SK-N-SH treated with all-trans-retinoic acid at 6 μM for 48 hours (cell line): ENCODE measurements at regions not wholly inside any gene's neighbourhood (a gene's known extent, or its start where the extent isn't known, plus 50 kb on each side); places are given as distances from the start of the nearest gene placed in this dataset.
"Not testable (repeated sequence)": the region's sequence is repeated elsewhere in the genome, so short reads cannot be mapped to it uniquely, and the experiment has no call there.

Experiments
- ATAC-seq: fragments of 200-7000 bp; cut with Tn5 transposase; 3 replicates; pipeline ENCODE4 v1.9.1; 2020; ENCODE audit warnings: mild to moderate bottlenecking, moderate library complexity
- CSDC2 ChIP-seq: fragments of 250-450 bp; sonication (Bioruptor Pico); IDR thresholded peaks from 2 replicates; pipeline ENCODE4 v1.5.0; 2020; ENCODE audit warnings: mild to moderate bottlenecking, moderate library complexity
- ZC3H10 ChIP-seq: fragments of 250-450 bp; sonication (Bioruptor Pico); IDR thresholded peaks from 2 replicates; pipeline ENCODE4 v1.5.1; 2021; ENCODE audit warnings: mild to moderate bottlenecking, moderate library complexity
- TF ChIP-seq, protein P1 (sequence below): fragments of 250-450 bp; sonication (Bioruptor Pico); IDR thresholded peaks from 2 replicates; pipeline ENCODE4 v1.5.1; 2020; ENCODE audit warnings: low read depth, mild to moderate bottlenecking, moderate library complexity
- TF ChIP-seq, protein P2 (sequence below): fragments of 250-450 bp; sonication (Bioruptor Pico); IDR thresholded peaks from 2 replicates; pipeline ENCODE4 v1.5.0; 2020; ENCODE audit warnings: mild to moderate bottlenecking, moderate library complexity

DNA sequence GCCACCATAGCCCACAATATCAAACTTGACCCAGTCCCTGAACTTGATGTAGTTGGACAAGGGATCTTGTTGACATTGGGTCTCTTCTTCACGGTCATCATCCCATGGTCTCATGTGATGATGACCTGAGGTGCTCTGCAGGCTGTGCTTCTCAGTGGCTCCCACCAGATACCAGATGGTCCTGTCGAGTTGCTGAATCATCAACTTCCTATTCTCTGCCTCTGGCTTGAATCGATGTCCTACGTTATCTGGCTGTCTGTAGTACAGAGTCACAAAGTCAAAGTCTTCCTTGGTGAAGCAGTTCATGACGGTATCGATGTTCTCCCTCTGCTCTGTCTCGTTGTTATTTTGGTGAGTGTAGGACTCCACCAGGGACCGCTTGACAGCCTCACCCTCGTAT lies 145.7 kb upstream of the ALDH3B2 start (continued):
- TF ChIP-seq, protein P1, sequence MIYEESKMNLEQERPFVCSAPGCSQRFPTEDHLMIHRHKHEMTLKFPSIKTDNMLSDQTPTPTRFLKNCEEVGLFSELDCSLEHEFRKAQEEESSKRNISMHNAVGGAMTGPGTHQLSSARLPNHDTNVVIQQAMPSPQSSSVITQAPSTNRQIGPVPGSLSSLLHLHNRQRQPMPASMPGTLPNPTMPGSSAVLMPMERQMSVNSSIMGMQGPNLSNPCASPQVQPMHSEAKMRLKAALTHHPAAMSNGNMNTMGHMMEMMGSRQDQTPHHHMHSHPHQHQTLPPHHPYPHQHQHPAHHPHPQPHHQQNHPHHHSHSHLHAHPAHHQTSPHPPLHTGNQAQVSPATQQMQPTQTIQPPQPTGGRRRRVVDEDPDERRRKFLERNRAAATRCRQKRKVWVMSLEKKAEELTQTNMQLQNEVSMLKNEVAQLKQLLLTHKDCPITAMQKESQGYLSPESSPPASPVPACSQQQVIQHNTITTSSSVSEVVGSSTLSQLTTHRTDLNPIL (CRISPR knock-in tag): no peak
- TF ChIP-seq CSDC2 (CRISPR knock-in tag) (no peak), ZC3H10 (no peak)
- TF ChIP-seq, protein P2, sequence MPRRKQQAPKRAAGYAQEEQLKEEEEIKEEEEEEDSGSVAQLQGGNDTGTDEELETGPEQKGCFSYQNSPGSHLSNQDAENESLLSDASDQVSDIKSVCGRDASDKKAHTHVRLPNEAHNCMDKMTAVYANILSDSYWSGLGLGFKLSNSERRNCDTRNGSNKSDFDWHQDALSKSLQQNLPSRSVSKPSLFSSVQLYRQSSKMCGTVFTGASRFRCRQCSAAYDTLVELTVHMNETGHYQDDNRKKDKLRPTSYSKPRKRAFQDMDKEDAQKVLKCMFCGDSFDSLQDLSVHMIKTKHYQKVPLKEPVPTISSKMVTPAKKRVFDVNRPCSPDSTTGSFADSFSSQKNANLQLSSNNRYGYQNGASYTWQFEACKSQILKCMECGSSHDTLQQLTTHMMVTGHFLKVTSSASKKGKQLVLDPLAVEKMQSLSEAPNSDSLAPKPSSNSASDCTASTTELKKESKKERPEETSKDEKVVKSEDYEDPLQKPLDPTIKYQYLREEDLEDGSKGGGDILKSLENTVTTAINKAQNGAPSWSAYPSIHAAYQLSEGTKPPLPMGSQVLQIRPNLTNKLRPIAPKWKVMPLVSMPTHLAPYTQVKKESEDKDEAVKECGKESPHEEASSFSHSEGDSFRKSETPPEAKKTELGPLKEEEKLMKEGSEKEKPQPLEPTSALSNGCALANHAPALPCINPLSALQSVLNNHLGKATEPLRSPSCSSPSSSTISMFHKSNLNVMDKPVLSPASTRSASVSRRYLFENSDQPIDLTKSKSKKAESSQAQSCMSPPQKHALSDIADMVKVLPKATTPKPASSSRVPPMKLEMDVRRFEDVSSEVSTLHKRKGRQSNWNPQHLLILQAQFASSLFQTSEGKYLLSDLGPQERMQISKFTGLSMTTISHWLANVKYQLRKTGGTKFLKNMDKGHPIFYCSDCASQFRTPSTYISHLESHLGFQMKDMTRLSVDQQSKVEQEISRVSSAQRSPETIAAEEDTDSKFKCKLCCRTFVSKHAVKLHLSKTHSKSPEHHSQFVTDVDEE (CRISPR knock-in tag): no peak
- TF ChIP-seq, all 23 proteins: peak for 0

DNA sequence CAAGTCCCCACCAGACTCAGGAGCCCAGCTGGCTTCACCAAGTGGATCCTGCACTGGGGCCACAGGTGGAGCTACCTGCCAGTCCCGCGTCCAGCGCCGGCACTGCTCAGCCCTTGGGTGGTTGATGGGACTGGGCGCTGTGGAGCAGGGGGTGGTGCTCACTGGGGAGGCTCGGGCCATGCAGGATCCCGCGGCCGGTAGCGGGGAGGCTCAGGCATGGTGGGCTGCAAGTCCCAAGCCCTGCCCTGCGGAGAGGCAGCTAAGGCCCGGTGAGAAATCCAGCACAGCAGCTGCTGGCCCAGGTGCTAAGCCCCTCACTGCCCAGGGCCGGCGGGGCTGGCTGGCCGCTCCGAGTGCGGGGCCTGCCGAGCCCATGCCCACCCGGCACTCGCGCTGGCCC lies 143.1 kb upstream of the ALDH3B2 start:
- ATAC-seq: not testable (repeated sequence)

DNA sequence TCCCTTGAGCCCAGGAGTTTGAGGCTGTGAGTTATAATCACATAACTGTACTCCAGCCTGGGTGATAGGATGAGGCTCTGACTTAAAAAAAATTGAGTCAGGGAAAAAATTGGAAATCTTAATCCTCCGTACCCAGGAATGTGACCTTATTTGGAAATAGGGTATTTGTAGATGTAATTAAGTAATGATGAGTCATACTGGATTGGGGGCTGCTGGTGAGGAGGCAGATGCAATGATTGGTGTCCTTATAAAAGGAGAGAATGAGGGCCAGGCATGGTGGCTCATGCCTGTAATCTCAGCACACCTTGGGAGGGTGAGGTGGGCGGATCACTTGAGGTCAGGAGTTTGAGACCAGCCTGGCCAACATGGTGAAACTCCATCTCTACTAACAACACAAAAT lies 134.9 kb upstream of the ALDH3B2 start:
- not testable (repeated sequence) for ATAC-seq

DNA sequence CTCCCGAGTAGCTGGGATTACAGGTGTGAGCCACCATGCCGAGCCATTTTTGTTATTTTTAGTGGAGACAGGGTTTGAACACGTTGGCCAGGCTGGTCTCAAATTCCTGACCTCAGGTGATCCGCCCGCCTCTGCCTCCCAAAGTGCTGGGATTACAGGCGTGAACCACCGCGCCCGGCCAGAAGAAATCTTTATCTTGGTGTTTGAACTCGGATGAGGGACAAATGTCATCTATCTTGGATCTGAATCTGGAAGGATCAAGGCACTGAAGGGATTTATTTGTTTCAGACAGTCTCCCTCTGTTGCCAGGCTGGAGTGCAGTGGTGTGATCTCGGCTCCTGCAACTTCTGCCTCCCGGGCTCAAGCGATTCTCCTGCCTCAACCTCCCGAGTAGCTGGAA lies 133.5 kb upstream of the ALDH3B2 start:
- not testable (repeated sequence) for ATAC-seq

DNA sequence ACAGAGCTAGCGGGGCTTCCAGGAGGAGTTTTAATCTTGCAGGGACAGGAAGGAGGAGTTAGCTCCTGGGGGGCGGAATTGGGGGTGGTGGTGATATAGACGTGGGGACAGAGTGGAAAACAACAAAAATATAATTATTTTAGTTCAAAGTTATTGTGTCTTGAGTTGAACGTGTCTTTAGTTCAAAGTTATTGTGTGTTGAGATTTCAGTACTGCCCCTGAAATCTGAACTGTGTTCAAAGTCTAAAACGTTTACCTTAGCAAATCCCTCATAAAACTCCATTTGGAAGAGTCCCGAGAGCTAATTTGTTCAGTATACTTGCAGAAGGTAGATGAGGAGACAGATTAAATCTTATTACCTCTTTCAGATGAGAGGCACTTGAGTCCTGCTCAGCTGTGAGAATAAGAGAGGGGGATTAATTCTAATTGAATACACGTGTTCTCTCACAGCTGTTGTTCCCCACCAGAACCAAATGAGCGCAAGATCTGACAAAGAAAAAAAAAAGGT lies 132.4 kb upstream of the ALDH3B2 start:
- ATAC-seq: not testable (repeated sequence)

DNA sequence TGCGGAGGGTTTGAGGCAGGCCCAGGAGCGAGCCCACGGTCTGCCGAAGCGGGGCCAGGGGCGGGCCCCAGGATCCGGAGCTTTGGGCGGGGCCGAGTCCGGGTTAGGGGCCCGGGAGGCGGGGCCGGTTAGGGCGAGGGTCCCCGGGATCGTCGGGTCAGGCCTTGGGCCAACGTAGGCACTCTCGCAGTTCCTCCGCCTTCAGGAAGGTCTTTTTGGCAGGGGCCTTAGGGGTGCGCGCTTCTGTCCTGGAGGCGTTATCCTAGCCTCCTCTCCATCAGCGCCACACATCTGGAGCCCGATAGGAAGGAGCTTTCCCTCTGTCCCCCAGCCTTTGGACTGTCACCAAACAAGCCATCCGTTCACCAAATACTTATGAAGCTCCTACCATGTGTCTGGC lies 131.8 kb upstream of the ALDH3B2 start:
- ATAC-seq: not testable (repeated sequence)

DNA sequence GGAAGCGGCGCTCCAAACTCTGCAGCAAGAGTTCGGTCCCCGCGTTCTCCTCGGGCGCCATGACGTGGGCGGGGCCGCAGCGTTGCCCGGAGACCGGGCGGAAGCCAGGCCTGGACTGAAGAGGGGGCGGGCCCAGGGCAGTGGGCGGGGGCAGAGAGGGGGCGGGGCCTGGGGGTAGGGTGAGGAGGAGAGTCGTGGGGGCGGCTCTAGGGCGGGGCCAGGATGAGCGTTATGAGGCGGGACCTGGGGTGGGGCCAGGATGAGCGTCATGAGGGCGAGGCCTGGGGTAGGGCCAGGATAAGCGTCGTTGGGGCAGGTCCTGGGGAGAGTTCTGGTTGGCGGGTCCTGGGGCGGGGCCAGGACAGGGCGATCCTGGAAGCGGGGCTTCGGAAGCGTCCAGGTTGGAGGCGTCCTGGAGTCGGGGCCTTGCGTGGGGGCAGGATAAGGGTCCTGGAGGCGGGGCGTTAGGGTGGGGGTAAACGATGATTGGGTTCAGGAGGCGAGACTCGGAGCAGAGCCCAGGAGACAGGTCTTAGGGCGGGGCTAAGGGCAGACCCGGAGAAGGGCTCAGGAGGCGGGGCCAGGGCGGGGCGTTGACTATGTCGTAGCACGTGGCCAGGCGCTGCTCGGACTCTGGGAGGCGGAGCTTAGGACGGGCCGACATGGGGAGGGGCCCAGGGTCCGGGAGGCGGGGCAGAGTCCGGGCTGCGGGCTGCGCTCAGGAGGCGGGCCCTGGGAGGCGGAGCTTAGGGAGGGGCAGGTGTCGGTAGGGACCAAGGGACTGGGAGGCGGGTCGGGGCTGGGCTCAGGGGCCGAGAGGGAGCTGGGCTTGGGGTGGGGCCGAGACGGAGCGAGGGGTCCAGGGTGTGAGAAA lies 131.1 kb upstream of the ALDH3B2 start:
- peak; percentile 100 for ATAC-seq

DNA sequence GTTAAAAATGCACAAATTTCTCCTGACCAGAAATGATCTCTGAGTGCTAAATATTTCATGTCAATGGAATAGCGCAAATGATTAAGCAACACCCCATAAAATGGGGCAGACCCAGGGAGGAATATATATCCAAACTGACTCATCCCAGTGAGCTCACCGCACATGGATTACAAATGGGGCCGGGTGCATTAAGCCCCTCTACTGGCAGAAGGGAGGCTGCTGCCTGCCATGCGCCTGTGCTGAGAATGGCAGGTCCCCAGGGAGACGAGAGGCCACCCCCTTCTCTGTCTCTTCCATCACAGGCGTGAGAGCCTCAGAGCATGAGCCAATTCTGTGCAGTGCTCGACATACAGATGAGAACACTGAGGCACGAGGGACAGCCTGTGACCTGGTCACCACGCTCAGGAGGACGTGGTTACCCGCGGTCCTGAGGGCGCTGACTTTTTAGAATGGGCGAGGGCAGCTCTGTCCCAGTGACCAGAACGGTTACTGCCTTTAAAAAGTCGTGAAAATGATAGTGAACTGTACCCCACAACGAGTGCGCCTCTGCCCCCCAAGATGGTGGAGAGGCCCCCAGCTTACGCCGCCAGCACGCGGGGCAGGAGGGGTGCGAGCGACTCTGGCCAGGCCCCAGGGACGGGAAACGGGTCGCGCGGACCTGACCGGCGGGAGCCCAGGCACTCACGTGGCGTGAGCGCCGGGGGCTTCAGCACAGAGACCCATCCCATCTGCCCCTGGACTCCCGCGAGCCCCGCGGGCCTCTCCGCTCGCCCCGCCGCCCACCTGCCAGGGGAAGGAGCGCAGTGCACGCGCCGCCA lies 130.2 kb upstream of the ALDH3B2 start:
- ATAC-seq: 0 out of 3 replicates have a peak, but pooled peaks have one; percentile 15

DNA sequence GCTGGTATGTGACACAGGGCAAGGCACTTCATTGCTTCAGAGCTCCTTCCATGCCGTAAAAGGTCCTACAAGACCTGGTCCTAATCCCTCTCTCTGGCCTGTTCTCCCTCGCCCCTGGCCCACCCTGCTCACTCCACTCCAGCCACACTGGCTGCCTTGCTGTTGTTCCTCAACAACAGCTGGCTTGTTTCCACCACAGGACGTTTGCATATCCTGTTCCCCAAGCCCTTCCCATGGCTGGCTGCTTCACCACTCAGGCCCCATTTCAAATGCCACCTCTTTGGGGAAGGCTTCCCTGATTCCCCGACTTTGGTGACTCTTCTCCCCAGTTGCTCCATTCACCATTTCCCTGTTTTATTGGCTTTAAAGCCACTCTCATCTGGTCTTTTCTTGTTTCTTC lies 129.1 kb upstream of the ALDH3B2 start:
- not testable (repeated sequence) for ATAC-seq

DNA sequence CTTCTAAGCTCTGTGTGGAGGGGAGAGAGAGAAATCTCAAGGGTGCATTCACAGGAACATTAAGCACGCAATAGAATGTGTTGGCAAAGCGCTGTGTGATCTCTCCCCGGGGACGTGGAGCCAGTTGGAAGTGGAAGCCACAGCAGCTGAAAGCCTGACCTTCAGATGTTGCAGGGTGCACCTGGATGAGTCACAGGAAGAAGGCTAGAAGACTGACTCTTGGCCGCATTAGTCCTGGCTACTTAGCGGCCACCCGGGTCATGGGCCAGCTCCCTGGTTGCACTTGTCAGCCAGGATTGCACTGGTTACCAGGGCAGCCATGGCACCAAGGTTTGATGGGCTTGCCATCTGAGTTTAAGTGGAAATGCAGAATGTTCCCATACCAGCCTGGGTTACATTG lies 128.6 kb upstream of the ALDH3B2 start:
- ATAC-seq: not testable (repeated sequence)

DNA sequence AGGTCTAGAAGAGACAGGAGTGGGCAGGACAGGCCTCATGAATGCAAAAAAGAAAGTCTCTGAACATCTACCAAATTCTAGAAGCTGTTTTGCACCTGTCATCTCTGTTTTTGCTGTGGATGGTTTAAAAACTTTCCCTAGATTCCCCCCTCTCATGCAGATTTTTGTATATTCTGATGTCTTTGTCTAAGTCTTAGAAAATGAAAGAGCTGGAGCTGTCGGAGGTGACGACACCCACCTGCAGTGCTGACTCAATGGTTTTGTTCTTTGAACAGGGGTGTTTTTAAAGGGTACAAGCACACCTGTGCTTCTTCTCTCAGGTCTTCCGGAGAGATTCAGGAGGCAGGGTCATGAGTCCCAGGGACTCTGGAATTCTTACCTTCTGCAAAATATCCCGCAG lies 128.2 kb upstream of the ALDH3B2 start:
- ATAC-seq: not testable (repeated sequence)

DNA sequence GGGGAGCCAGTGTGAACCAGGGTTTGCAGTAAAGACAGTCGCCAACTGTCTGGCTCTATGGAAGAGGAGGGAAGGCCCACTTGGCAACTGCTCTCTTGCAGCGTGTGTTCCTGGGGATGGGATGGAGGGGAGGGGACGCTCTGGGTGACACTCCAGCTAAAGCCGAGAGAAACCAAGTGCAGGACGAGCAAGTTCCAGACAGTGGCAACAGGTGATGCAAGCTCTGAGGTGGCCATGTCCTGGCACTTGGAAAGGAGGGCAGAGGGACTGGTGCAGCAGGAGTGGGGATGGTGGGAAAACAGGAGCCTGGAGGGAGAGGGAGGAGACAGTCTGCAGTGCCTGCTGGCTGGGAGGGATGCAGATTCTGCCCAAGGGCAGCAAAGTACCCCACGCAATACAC lies 127.0 kb upstream of the ALDH3B2 start:
- not testable (repeated sequence) for ATAC-seq

DNA sequence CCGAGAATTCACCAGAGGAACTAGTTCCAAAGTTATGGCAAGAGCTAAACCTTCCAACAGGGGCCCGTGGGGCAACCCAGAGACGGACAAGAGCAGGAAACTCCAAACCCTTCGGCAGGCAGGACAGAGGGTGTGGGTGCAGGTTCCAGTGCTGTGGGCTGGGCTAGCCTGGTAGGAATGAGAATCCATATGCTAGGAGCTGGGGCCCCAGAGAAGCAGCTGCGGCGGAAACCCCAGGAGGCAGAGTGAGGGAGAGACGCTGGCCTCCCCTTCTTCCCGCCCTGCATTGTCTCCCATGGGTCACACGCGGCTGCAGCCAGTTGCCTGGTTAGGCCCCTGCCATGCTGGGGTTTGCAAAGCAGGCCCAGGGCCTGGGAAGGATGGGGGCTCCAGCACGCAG lies 126.2 kb upstream of the ALDH3B2 start:
- not testable (repeated sequence) for ATAC-seq

DNA sequence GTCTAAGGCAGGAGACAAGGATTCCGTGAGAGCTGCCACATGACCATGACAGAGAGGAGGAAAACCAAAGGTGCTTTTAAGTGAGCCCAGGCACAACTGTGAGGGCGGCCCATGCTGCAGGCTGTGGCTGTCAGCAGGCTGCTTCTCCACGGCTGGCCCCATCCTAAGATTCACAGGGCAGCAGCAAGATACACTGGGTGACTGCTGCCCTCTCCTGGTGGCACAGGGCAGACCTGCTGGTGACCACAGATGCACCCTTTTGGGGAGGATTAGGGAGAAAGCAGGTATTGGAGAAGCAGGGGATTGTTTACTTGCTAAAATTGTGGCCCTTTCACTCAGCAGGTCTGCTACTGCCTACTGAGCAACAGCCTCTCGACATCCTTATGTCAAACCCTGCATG lies 125.4 kb upstream of the ALDH3B2 start:
- not testable (repeated sequence) for ATAC-seq

DNA sequence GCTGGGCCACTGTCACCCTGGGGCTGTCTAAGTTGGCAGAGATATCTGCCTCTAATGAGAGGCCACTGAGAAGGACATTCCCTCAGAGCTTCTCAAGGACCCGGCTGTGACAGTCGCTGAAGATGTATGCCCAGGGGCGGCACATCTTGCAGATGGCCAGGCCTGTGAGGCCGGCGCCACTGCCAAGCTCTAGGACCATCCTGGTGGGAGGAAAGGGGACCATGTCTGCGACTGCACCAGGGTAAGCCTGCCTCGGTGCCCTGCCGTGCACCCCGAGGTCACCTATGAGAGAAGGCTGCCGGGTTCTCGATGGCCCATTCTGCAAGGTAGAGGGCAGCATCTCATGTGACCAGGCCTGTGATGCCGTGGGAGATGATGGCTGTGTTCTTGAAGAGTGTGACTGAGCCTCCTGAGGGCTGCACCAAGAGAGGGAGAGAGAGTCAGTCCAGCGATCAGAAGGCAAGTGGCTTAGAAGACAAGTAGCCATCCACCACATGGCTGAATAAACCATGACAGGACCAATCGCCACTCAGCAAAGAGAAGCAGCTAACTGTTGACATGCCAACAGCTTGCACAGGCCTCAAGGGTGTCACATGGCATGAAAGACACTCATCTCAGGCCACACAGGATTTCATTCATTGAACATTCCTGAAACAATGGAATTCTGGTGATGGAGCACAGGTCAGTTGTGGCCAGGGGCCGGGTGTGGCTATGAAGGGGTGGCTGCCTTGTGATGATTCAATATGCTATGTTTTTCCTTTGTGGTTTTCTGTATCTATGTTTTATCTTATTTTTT lies 123.5 kb upstream of the ALDH3B2 start:
- not testable (repeated sequence) for ATAC-seq
